IMR-90 (cell line): ENCODE measurements at regions not wholly inside any gene's neighbourhood (a gene's known extent, or its start where the extent isn't known, plus 50 kb on each side); places are given as distances from the start of the nearest gene placed in this dataset.

Experiments used
- BHLHE40 ChIP-seq: fragments of 150-350 bp; IDR thresholded peaks from 2 replicates; pipeline ENCODE4 v1.6.1; 2016; ENCODE audit warnings: mild to moderate bottlenecking, low read depth, low read length
- CEBPB ChIP-seq: IDR thresholded peaks from 2 replicates; pipeline ENCODE4 v1.6.1; 2012; ENCODE audit warnings: low read depth, low read length, improper control_type of control experiment
- CTCF ChIP-seq: conservative IDR thresholded peaks from 2 replicates; pipeline ENCODE4 v1.5.1; 2012; ENCODE audit warnings: mild to moderate bottlenecking, low read depth, low read length, improper control_type of control experiment
- ELK1 ChIP-seq: fragments of 150-350 bp; IDR thresholded peaks from 2 replicates; pipeline ENCODE4 v1.6.1; 2016; ENCODE audit warnings: low read depth, mild to moderate bottlenecking, low read length, moderate library complexity, borderline replicate concordance
- FOS ChIP-seq: fragments of 150-350 bp; IDR thresholded peaks from 2 replicates; pipeline ENCODE4 v1.6.1; 2016; ENCODE audit warnings: low read depth, low read length
- MAFK ChIP-seq: IDR thresholded peaks from 2 replicates; pipeline ENCODE4 v1.6.1; 2012; ENCODE audit warnings: low read depth, low read length, improper control_type of control experiment
- MXI1 ChIP-seq: IDR thresholded peaks from 2 replicates; pipeline ENCODE4 v1.6.1; 2012; ENCODE audit warnings: low read depth, mild to moderate bottlenecking, low read length, moderate library complexity, borderline replicate concordance
- NFE2L2 ChIP-seq: fragments of 150-350 bp; IDR thresholded peaks from 2 replicates; pipeline ENCODE4 v1.6.1; 2016; ENCODE audit warnings: low read depth, mild to moderate bottlenecking, low read length
- POLR2A ChIP-seq: IDR thresholded peaks from 2 replicates; pipeline ENCODE4 v1.6.1; 2012; ENCODE audit warnings: mild to moderate bottlenecking, low read depth, low read length
- RAD21 ChIP-seq: IDR thresholded peaks from 2 replicates; pipeline ENCODE4 v1.6.1; 2012; ENCODE audit warnings: low read length, improper control_type of control experiment
- RFX5 ChIP-seq: IDR thresholded peaks from 2 replicates; pipeline ENCODE4 v1.8.0; 2012; ENCODE audit warnings: low read depth, mild to moderate bottlenecking, low read length, moderate library complexity
- SMC3 ChIP-seq: fragments of 150-350 bp; IDR thresholded peaks from 2 replicates; pipeline ENCODE4 v1.6.1; 2016; ENCODE audit warnings: low read depth, mild to moderate bottlenecking, antibody characterized with exemption, low read length, moderate library complexity
- USF2 ChIP-seq: fragments of 150-350 bp; IDR thresholded peaks from 2 replicates; pipeline ENCODE4 v1.6.1; 2017; ENCODE audit warnings: mild to moderate bottlenecking, antibody characterized with exemption, low read length, low read depth

GRCh38 chr2:5319493-5319892, 372.7 kb upstream of the SOX11 start:
- TF ChIP-seq CTCF: no peak
- TF ChIP-seq RFX5: no peak
- no peak for TF ChIP-seq ELK1
- TF ChIP-seq NFE2L2: no peak
- TF ChIP-seq POLR2A: no peak
- TF ChIP-seq FOS: no peak
- no peak for TF ChIP-seq CEBPB
- no peak for TF ChIP-seq BHLHE40
- TF ChIP-seq MXI1: no peak
- no peak for TF ChIP-seq SMC3
- no peak for TF ChIP-seq MAFK
- TF ChIP-seq USF2: no peak
- TF ChIP-seq RAD21: no peak
